ENCODE measurements at regions not wholly inside any gene's neighbourhood (a gene's known extent, or its start where the extent isn't known, plus 50 kb on each side); places are given as distances from the start of the nearest gene placed in this dataset.

GRCh38 chr21:43360441-43361126 is 66.3 kb downstream of the SIK1 start:
- TF ChIP-seq EZH2phosphoT487 (IDR thresholded peaks at IDR 0.05; ENCODE audit: borderline replicate concordance, low read depth, low read length) (no peak), CTCF (conservative IDR thresholded peaks at IDR 0.05; ENCODE audit: low read length) (no peak)
